ENCODE measurements at regions not wholly inside any gene's neighbourhood (a gene's known extent, or its start where the extent isn't known, plus 50 kb on each side); places are given as distances from the start of the nearest gene placed in this dataset.

DNA sequence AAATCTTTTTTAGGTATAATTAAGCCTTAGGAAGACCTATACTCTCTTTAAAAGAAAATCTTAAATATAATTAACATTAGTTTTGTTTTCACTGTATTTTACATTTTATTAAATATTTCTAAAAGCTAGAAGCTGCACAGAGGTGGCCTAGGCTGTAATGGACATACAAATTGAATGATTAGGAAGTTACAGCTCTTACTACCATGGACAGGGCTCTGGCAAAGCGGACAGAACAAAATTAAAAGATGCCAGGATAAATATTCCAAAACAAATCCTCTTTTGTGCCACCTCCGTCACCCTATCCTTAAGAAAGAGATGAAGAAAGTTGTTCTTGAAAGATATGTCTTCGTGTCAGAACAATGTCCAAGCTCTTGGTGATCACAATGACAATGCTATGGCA is 376.5 kb downstream of the ETNK1 start:
- H3K27ac Mint-ChIP-seq: no peak overlapping the region
- DNase-seq: no peak
- Histone ChIP-seq H3K4me3 (ENCODE audit: control insufficient read depth in 1 of 2, extremely low read depth in 1 of 2, low read length in 1 of 2) (no peak overlapping the region), H3K27ac (ENCODE audit: low read length) (no peak overlapping the region), H3K27me3 (replicated peaks in 1 of 2; ENCODE audit: control insufficient read depth in 2 of 2, extremely low read depth in 1 of 2, insufficient read depth in 2 of 2, low read length in 1 of 2) (no peaks in the 10 kb centered on the region), H3K9me3 (no peaks in the 10 kb centered on the region), H3K36me3 (ENCODE audit: control insufficient read depth in 2 of 2, extremely low read depth in 1 of 2, insufficient read depth in 1 of 2, low read length in 1 of 2) (no peaks in the 10 kb centered on the region), H3K4me1 (ENCODE audit: control insufficient read depth in 1 of 2, extremely low read depth in 1 of 2, insufficient read depth in 2 of 2, low read length in 2 of 2) (no peaks in the 10 kb centered on the region)
- ATAC-seq (replicated peaks in 1 of 4): no peak
- no peaks in the 10 kb centered on the region for H3K4me1 Mint-ChIP-seq
- H3K36me3 Mint-ChIP-seq: no peaks in the 10 kb centered on the region
- H3K4me3 Mint-ChIP-seq: no peak overlapping the region
- ChIA-PET CTCF (no interaction called here), POLR2A (no interaction called here)
- WGBS (ENCODE audit: insufficient coverage): no CpG with 5 or more reads among the region's 3 CpGs
- H3K27me3 Mint-ChIP-seq: no peaks in the 10 kb centered on the region
- no peaks in the 10 kb centered on the region for H3K9me3 Mint-ChIP-seq

DNA sequence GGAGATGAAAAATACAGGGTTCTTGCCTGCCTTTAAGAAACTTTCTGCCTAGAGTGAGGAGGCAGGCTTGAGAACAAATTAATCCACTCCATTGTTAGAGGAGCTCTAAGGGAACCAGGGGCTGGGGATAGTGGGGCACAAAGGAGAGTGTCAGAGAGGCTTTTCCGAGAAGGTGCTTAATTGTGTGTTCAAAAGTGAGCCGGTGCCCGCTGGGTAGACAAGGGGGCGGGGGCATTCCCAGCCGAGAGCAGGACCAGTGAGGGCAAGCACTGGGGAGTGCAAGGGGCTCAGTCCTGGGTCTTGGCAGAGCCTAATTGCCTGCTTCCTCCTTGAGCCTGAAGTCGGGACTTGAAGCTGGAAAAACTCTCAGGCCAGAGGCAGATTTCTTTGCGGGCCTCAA is 377.4 kb downstream of the ETNK1 start:
- H3K9me3 Mint-ChIP-seq: no peaks in the 10 kb centered on the region
- 83% methylated on average over 5 of the region's 7 CpGs for WGBS (ENCODE audit: insufficient coverage)
- POLR2A ChIA-PET: no interaction called here
- Histone ChIP-seq H3K36me3 (ENCODE audit: control insufficient read depth in 2 of 2, extremely low read depth in 1 of 2, insufficient read depth in 1 of 2, low read length in 1 of 2) (no peaks in the 10 kb centered on the region), H3K4me1 (ENCODE audit: control insufficient read depth in 1 of 2, extremely low read depth in 1 of 2, insufficient read depth in 2 of 2, low read length in 2 of 2) (no peaks in the 10 kb centered on the region), H3K27me3 (replicated peaks in 1 of 2; ENCODE audit: control insufficient read depth in 2 of 2, extremely low read depth in 1 of 2, insufficient read depth in 2 of 2, low read length in 1 of 2) (no peaks in the 10 kb centered on the region), H3K4me3 (ENCODE audit: control insufficient read depth in 1 of 2, extremely low read depth in 1 of 2, low read length in 1 of 2) (no peak overlapping the region), H3K27ac (ENCODE audit: low read length) (no peak overlapping the region), H3K9me3 (no peaks in the 10 kb centered on the region)
- no peaks in the 10 kb centered on the region for H3K27me3 Mint-ChIP-seq
- no peak for ATAC-seq (replicated peaks in 1 of 4)
- H3K4me3 Mint-ChIP-seq: no peak overlapping the region
- no peak for DNase-seq
- H3K27ac Mint-ChIP-seq: no peak overlapping the region
- no peaks in the 10 kb centered on the region for H3K4me1 Mint-ChIP-seq
- CTCF ChIA-PET: no interaction called here
- no peaks in the 10 kb centered on the region for H3K36me3 Mint-ChIP-seq

DNA sequence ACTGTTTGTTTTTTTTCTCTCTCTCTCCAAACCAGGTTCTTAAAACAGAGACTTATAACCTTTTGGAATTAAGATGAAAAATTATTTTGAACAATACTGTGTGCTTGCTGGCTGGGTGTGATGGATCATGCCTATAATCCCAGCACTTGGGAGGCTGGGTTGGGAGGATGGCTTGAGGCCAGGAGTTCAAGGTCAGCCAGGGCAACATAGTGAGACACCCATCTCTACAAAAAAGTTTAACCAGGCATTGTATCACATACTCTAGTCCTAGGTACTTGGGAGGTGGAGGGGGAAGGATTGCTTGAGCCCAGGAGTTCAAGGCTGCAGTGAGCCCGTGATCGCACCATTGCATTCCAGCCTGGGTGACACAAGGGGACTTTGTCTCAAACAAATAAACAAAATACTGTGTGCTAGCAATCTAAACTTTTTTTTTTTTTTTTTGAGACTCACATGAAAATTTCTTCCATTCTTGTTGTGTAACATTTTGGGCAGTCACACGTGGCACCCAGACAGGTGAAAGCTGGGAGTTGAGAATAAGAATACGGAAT is 379.6 kb downstream of the ETNK1 start:
- H3K27me3 Mint-ChIP-seq: no peaks in the 10 kb centered on the region

DNA sequence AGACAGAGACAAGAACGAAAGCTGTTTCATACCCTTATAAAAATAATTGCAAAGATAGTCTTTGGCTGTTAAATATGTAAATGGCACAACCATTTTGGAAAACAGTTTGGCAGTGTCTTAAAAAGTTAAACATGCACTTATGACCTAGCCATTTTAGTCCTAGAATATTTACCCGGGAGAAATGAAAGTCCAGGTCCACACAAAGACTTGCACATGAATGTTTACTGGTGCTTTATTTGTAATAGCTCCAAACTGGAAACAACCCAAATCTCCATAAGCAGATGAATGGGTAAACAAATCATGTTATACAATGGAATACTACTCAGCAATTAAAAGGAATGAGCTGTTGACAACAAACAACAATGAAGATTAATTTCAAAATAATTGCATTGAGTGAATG is 380.4 kb downstream of the ETNK1 start:
- CTCF ChIA-PET: no interaction called here
- no peak for ATAC-seq (replicated peaks in 1 of 4)

More for the DNA sequence above, 379.6 kb downstream of the ETNK1 start:
- Histone ChIP-seq H3K9me3 (no peaks in the 10 kb centered on the region), H3K27me3 (replicated peaks in 1 of 2; ENCODE audit: control insufficient read depth in 2 of 2, extremely low read depth in 1 of 2, insufficient read depth in 2 of 2, low read length in 1 of 2) (no peaks in the 10 kb centered on the region), H3K4me1 (ENCODE audit: control insufficient read depth in 1 of 2, extremely low read depth in 1 of 2, insufficient read depth in 2 of 2, low read length in 2 of 2) (no peaks in the 10 kb centered on the region), H3K4me3 (ENCODE audit: control insufficient read depth in 1 of 2, extremely low read depth in 1 of 2, low read length in 1 of 2) (no peak overlapping the region), H3K27ac (ENCODE audit: low read length) (no peak overlapping the region), H3K36me3 (ENCODE audit: control insufficient read depth in 2 of 2, extremely low read depth in 1 of 2, insufficient read depth in 1 of 2, low read length in 1 of 2) (no peaks in the 10 kb centered on the region)
- Mint-ChIP-seq H3K4me1 (no peaks in the 10 kb centered on the region), H3K27ac (no peak overlapping the region), H3K9me3 (no peaks in the 10 kb centered on the region), H3K4me3 (no peak overlapping the region), H3K36me3 (no peaks in the 10 kb centered on the region)
- 73% methylated on average over 2 of the region's 4 CpGs for WGBS (ENCODE audit: insufficient coverage)
- DNase-seq (no peak), ATAC-seq (replicated peaks in 1 of 4) (no peak)
- POLR2A ChIA-PET: no interaction called here
- CTCF ChIA-PET: no interaction called here

DNA sequence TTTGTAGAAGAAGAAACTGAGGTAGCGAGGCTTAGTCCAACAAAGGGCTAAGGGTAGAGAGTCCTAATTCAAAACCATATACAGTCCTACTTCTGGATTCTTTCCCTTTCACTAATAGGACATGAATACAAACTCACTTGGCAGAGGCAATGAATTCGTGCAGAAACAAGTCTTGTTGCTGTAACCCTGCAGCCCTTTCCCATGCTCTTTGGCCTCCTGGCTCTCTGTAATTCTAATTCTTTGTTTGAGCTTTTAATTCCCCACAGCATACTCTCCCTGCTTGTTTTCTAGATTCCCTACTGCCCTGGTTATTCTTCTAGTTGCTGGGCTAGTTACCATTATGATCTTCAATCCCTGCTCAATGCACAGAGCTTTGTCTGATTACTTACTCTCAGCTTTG is 381.4 kb downstream of the ETNK1 start:
- Histone ChIP-seq H3K27me3 (replicated peaks in 1 of 2; ENCODE audit: control insufficient read depth in 2 of 2, extremely low read depth in 1 of 2, insufficient read depth in 2 of 2, low read length in 1 of 2) (no peaks in the 10 kb centered on the region), H3K27ac (ENCODE audit: low read length) (no peak overlapping the region), H3K9me3 (no peaks in the 10 kb centered on the region), H3K36me3 (ENCODE audit: control insufficient read depth in 2 of 2, extremely low read depth in 1 of 2, insufficient read depth in 1 of 2, low read length in 1 of 2) (no peaks in the 10 kb centered on the region), H3K4me1 (ENCODE audit: control insufficient read depth in 1 of 2, extremely low read depth in 1 of 2, insufficient read depth in 2 of 2, low read length in 2 of 2) (no peaks in the 10 kb centered on the region), H3K4me3 (ENCODE audit: control insufficient read depth in 1 of 2, extremely low read depth in 1 of 2, low read length in 1 of 2) (no peak overlapping the region)
- Mint-ChIP-seq H3K4me3 (no peak overlapping the region), H3K9me3 (peaks cover 0 to 2% (median 0%) of the 10 kb centered on the region in 3 donors), H3K27ac (no peak overlapping the region), H3K4me1 (no peaks in the 10 kb centered on the region), H3K27me3 (no peaks in the 10 kb centered on the region), H3K36me3 (no peaks in the 10 kb centered on the region)
- ATAC-seq (replicated peaks in 1 of 4): no peak
- ChIA-PET POLR2A (no interaction called here), CTCF (no interaction called here)
- 20% methylated on average over 1 of the region's 2 CpGs for WGBS (ENCODE audit: insufficient coverage)
- no peak for DNase-seq

More for the DNA sequence above, 380.4 kb downstream of the ETNK1 start:
- H3K36me3 ChIP-seq (ENCODE audit: control insufficient read depth in 2 of 2, extremely low read depth in 1 of 2, insufficient read depth in 1 of 2, low read length in 1 of 2): no peaks in the 10 kb centered on the region
- Mint-ChIP-seq H3K27me3 (no peaks in the 10 kb centered on the region), H3K36me3 (no peaks in the 10 kb centered on the region), H3K27ac (no peak overlapping the region), H3K4me3 (no peak overlapping the region), H3K4me1 (no peaks in the 10 kb centered on the region), H3K9me3 (no peaks in the 10 kb centered on the region)
- POLR2A ChIA-PET: no interaction called here
- no peak overlapping the region for H3K4me3 ChIP-seq (ENCODE audit: control insufficient read depth in 1 of 2, extremely low read depth in 1 of 2, low read length in 1 of 2)
- WGBS (ENCODE audit: insufficient coverage): no CpG with 5 or more reads among the region's 2 CpGs
- no peak overlapping the region for H3K27ac ChIP-seq (ENCODE audit: low read length)
- no peak for DNase-seq
- H3K9me3 ChIP-seq: no peaks in the 10 kb centered on the region
- no peaks in the 10 kb centered on the region for H3K27me3 ChIP-seq (replicated peaks in 1 of 2; ENCODE audit: control insufficient read depth in 2 of 2, extremely low read depth in 1 of 2, insufficient read depth in 2 of 2, low read length in 1 of 2)
- H3K4me1 ChIP-seq (ENCODE audit: control insufficient read depth in 1 of 2, extremely low read depth in 1 of 2, insufficient read depth in 2 of 2, low read length in 2 of 2): no peaks in the 10 kb centered on the region

DNA sequence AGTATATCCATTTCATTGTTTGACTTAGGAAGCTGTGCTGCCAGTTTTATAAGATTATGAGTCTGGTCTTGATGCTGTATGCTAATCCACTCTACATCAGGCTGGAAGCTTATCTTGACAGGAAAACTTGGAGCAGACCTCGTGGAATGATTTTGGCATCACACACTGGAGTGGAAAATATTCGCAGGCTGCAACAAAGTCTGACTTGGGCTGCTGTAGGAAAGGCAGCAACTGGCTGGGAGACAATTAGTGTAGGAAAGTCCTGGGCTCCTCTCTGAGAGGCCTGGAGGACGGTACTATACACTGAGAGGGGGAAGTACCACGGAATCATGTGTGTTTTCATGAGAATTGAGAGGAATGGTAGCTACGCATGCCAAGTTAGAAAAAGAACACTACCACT is 383.7 kb downstream of the ETNK1 start:
- Histone ChIP-seq H3K36me3 (ENCODE audit: control insufficient read depth in 2 of 2, extremely low read depth in 1 of 2, insufficient read depth in 1 of 2, low read length in 1 of 2) (no peaks in the 10 kb centered on the region), H3K9me3 (no peaks in the 10 kb centered on the region), H3K27ac (ENCODE audit: low read length) (no peak overlapping the region), H3K4me3 (ENCODE audit: control insufficient read depth in 1 of 2, extremely low read depth in 1 of 2, low read length in 1 of 2) (no peak overlapping the region), H3K27me3 (replicated peaks in 1 of 2; ENCODE audit: control insufficient read depth in 2 of 2, extremely low read depth in 1 of 2, insufficient read depth in 2 of 2, low read length in 1 of 2) (no peaks in the 10 kb centered on the region), H3K4me1 (ENCODE audit: control insufficient read depth in 1 of 2, extremely low read depth in 1 of 2, insufficient read depth in 2 of 2, low read length in 2 of 2) (no peaks in the 10 kb centered on the region)
- Mint-ChIP-seq H3K27ac (no peak overlapping the region), H3K36me3 (no peaks in the 10 kb centered on the region), H3K27me3 (no peaks in the 10 kb centered on the region), H3K4me3 (no peak overlapping the region), H3K9me3 (peaks cover 0 to 6% (median 4%) of the 10 kb centered on the region in 3 donors), H3K4me1 (no peaks in the 10 kb centered on the region)
- POLR2A ChIA-PET: no interaction called here
- DNase-seq: no peak
- 63% methylated on average over 2 of the region's 5 CpGs for whole genome bisulfite sequencing (ENCODE audit: insufficient coverage)
- no peak for ATAC-seq (replicated peaks in 1 of 4)
- CTCF ChIA-PET: no interaction called here

DNA sequence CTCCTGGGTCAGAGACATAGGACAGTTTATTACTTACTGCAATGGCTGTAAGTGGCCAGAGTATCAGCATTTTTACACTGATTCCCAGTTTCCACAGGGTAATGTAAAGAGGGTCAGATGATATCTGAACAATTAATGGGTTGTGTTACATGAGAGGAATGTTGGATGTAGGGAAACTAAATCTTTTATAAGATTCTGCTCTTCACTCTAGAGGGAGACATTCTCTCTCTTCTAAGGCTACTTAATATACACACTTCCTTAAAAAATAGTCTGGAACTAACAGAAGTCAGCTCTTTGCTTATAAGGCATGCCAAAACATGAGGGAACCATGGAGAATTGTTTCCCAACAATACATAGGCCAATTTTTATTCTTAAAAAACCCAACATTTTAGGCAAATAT is 389.8 kb downstream of the ETNK1 start:
- ChIA-PET POLR2A (no interaction called here), CTCF (no interaction called here)
- H3K4me3 ChIP-seq (ENCODE audit: control insufficient read depth in 1 of 2, extremely low read depth in 1 of 2, low read length in 1 of 2): no peak overlapping the region
- Mint-ChIP-seq H3K9me3 (peaks cover 0 to 9% (median 6%) of the 10 kb centered on the region in 3 donors), H3K27ac (no peak overlapping the region), H3K36me3 (no peaks in the 10 kb centered on the region), H3K27me3 (no peaks in the 10 kb centered on the region), H3K4me1 (no peaks in the 10 kb centered on the region), H3K4me3 (no peak overlapping the region)
- no peak for DNase-seq
- H3K4me1 ChIP-seq (ENCODE audit: control insufficient read depth in 1 of 2, extremely low read depth in 1 of 2, insufficient read depth in 2 of 2, low read length in 2 of 2): no peaks in the 10 kb centered on the region
- no peaks in the 10 kb centered on the region for H3K9me3 ChIP-seq
- H3K27ac ChIP-seq (ENCODE audit: low read length): no peak overlapping the region
- H3K27me3 ChIP-seq (replicated peaks in 1 of 2; ENCODE audit: control insufficient read depth in 2 of 2, extremely low read depth in 1 of 2, insufficient read depth in 2 of 2, low read length in 1 of 2): no peaks in the 10 kb centered on the region
- ATAC-seq (replicated peaks in 1 of 4): no peak
- no peaks in the 10 kb centered on the region for H3K36me3 ChIP-seq (ENCODE audit: control insufficient read depth in 2 of 2, extremely low read depth in 1 of 2, insufficient read depth in 1 of 2, low read length in 1 of 2)

Data from T-cell (primary cell).